LHCN-M2 (cell line): ENCODE measurements at regions not wholly inside any gene's neighbourhood (a gene's known extent, or its start where the extent isn't known, plus 50 kb on each side); places are given as distances from the start of the nearest gene placed in this dataset.

Source experiments
- DNase-seq: peaks from one replicate; pipeline ENCODE4 v3.0.0-alpha.2; 2012; ENCODE audit warnings: low read depth

DNA sequence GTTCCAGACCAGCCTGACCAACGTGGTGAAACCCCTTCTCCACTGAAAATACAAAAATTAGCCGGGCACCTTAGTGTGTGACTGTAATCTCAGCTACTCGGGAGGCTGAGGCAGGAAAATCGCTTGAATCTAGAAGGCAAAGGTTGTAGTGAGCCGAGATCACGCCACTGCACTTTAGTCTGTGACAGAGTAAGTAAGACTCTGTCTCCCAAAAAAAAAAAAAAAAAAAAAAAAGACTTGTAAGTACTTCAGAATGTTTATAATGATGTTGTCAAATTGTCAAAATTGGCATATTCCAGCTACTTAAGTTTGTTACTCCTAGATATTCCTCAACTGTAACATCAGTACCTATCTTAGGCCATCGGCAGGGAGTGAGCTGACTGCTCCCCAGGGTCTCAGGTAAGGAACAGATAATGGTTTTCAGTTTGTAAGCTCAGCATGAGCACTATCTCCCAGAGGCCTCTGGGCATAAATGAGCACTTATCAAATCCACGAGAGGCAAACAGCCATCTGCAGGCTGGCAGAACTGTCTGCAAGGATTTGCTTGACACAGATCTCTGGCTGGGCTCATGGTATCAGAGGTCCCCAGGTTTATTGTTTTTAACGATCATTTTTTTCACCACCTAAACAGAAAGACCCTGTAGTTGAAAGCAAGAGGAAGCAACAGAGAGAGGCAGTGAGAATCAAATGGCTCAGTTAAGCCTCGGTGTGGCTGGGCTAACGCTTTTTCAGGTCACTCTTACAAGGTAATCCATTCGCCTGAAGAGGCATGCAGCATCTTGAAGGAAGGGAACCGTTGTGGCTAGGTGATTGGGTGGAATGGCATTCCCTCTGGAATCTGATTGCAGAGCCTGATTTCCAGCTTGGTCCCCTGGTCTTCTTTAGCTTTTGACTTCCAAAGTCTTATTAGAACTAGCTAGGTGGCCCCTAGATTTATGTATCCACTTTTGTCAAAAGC lies 115.9 kb downstream of the LY86 start:
- DNase-seq: no peak

DNA sequence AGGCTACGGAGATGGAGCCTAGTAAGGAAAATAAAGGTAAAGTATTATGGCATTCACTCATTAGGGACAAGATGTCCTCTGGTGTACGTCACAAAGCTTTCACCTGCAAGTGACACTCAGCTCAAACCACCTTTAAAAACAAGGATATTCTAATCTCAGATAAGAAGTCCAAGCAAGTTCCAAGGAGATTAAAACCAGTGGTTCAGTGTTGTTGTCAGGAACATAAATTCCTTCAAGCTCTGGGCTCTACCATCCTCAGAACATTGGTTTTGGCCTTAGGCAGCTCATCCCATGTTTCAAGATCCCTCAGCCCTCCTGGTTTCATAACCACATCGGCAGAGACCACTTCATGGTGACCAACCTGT lies 116.5 kb downstream of the LY86 start:
- no peak for DNase-seq

DNA sequence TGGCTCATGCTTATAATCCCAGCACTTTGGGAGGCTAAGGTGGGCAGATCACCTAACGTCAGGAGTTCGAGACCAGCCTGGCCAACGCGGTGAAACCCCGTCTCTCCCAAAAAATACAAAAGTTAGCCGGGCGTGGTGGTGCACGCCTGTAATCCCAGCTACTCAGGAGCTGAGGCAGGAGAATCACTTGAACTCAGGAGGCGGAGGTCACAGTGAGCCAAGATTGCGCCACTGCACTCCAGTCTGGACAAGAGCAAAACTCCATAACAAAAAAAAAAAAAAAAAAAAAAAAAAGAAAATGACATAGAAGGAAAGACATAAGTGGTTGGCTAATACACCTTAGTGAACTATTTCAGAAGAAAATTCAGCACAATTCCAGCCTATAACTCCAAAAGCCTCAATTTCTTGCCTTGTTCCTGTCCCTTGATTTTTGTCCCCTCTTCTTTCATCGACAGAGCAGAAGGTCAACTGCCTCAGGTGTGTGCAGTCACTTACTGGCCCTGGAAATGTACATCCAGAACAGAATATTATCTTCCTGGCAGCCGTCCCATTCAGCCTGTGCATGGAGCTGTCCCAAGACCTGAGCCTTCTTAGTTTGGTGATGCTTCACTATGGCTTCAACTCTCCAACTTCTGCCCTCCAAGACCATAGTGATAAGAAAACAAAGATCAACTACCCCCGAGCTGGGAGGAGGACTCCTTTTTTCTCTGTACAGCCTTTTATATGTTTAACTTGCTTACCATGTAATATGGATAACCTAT lies 117.6 kb downstream of the LY86 start:
- DNase-seq: no peak

DNA sequence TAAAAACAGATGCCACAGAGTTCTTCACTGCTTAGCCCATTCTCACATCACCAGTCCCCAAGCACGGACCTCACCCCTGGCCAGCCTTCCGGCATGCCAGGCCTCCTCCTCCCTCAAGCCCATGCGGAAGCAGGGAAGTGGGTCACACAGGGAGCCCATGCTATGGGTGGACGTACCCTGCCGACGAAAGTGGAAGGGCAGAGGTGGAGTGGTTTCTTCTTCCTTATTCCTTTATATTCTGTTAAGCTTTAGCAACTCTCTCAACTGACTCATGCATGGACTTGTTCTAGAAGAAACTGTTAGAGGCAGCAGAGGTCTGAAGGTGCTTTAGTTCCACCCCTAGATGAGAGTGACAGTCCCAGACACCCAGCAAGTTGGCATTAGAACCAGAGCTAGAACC lies 118.6 kb downstream of the LY86 start:
- no peak for DNase-seq

DNA sequence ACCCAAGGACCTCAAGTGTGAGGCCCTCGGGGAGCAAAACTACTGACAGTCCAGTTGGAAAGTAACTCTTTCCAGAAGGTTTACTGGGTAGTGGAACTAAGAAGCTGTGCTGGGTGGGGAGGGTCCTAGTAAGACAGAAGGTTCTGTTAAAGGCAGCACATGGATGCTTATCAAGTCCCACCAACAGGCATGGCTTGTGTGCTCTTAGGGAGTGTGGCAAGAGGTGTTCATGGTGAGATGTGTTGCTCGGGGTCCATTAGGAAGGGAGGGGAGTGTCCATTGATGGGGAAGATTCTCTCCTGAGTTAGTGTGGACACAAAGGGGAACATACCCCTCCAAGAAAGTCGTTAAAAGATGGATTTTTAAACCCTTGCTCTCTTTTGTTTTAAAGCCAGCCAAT lies 120.6 kb downstream of the LY86 start:
- DNase-seq: no peak

DNA sequence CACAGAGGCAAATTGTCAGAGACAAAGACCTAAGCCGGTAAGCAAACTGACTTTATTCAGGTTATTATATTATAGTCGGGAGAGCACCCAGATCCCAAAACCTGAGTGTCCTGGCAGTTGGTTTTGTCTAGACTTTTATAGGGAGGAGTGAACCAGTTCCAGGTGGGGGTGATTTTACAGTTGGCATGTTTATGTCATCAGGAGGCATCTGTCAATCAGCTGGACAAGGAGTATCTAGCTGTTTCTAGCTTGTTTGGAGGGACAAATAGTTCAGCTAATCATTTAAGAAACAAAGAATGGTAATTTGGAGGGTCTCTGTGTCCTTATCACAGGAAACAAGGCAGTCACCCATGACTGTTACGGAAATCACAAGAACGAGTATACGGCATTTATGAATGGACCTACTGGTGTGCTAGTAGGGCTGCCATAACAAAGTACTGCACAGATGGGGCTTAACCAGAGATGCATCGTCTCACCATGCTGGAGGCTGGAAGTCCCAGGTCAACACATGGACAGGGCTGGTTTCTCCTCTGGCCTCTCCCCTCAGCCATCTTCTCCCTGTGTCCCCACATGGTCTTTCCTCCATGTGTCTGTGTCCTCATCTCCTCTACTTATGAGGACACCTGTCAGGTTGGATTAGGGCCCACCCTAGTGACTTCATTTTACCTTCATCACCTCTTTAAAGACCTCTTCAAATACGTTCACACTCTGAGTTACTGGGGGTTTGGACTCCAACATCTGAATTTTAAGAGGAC lies 122.7 kb downstream of the LY86 start:
- DNase-seq: no peak

DNA sequence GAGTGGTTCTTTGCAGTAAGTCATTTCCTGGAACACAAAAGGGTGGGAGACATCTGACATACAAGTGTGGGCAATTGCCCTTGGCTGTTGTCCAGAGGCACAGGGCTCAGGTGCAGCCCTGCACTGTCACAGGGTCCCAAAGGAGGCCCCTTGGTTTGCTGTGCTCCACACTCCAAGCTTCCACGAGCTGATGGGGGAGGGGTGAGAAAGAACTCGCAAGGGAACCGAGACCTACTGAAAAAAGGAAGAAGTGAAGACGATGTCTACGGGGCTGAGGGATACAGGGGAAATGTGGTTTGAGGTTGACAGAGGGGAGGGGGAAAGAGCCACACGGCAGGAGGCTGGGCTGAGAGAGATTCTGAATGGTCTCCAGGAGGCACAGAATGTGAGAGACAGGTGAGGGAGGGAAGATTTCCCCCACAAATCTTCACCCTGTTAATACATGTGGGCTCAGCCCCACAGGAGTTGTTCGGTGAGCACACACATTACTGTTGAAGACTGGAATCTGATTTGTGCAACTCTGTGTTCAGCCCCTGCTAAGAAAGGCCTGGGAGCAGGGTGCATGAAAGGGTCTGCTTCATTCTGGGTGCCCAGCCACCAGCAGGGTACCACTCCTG lies 123.4 kb downstream of the LY86 start:
- no peak for DNase-seq

DNA sequence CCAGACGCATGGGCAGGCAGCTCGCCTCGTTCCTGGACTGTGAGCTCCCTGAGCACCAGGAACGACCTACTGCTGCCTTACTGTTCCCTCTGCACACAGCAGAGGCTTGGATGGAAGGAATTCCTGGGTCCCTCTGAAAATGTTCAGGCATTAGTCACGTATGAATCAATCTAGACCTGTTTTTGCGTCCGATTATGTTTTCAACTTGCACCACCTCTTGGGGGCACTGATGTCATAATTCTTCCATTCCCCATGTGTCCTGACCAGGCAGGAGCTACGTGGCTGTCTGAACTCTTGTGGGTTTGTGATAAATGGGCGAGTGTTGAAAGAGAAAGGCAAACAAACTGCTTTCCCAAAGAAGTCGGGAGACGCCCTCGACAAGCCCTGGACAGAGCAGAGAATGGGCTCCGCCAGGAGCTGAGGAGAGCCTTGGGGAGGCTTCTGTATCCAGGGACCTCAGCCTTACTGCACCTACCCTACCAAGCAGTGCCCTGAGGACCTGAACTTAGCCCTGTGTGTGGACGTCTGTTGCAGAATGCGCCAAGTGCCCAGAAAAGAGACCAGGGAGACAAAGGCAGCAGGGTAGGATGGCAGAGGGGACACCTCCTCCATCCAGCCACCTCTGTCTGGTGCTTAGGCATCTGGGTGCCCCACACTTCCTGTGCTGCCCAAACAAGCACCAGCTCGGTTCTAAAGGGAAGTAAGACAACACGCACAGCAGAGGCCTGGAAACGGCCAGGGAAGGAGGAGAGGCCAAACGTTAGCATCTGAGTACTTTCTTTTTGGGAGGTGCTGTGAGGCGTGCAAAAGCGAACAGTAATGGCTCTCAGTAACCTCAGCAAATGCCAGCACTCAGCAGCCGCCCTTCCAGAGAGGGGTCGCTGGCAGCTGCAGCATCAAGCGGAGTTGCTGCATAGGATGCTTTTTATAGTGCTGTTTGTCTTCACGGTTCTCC lies 124.2 kb downstream of the LY86 start:
- DNase-seq: peak; percentile 79

DNA sequence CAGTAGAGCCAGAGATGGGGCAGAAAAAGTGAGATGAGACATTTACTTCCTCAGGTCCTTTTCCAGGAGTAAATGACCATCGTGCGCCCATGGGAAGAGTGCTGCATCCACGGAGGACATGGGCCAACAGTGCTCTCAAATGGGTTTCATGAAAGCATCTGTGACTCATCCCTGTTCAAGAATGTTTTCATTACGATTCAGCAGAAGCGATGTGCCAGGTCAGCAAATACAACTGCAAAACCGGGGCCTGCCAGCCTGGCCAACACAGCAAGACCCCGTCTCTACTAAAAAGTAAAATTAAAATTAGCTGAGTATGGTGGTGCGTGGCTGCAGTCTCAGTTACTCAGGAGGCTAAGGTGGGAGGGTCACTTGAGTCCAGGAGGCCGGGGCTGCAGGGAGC lies 125.1 kb downstream of the LY86 start:
- DNase-seq: peak; percentile 32

DNA sequence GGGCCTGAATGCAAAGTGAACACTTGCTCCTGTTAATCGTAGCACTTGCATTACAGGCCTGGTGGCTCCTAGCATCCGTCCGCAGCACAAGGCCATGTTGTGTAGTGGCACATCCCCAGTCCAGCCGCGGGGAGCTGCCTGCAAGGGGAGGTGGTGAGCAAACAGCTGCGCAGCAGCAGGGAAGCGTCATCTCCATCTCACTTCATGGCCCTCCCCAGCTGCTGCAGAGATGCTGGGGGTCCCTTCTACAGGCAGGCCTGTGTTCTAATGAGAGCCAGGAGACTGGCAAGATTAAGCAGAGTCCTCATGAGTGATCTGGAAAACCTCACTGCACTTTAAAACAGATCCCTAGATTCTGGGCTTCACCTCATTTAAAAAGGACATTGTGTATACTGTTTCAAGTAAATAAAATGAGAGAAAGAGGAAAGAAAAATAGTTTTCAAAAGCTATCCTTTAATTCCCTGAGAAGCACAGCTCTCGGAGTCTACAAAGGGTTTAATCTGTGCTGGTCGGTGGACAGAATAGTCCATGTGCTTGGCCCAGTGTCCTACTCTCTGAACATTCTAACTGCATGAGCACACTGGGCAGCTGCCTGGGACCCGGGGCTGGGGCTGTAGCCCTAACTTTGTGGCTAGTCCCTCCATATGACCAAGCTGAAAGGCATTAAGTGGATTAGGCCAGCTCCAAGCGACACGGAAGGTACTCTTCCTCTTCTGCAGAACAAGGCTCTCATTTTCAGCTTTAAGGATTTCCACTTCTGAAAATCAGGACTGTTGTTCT lies 125.8 kb downstream of the LY86 start:
- peak; percentile 37 for DNase-seq

DNA sequence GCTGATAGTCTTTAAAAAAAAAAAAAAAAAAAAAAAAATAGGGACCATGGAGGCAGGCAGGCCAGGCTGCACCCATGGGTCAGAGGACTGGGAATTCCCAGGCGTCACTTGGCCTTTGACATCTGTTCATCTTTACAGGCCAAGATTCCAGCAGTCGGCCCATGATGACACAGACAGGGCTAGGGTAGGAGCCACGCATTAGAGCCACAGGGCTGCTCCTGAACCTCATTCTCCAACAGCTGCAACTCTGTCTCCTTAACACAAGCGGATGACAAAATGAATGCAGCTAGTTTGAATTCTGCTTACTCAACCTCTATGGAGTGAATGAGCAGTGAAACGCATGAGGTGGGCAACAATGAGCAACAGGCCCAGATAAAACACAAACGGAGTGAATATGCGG lies 126.4 kb downstream of the LY86 start:
- DNase-seq: peak; percentile 61

DNA sequence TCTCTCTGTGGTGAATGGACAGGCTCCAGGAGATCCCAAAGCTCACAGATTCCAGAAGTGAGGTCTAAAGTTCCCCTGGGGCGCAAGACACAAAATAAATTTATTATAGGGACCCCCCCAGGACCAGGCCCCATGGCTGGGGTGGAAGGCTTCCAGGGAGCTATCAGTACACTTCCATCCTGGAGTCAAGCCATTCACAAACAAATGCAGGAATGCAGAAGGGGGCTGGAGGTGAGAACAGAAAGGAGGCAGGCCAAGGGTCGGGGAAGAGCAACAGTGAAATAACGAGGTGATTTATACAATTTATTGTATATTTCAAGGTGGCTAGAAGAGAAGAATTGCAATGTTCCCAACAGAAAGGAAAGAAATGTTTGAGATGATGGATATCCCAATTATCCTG lies 126.9 kb downstream of the LY86 start:
- no peak for DNase-seq

DNA sequence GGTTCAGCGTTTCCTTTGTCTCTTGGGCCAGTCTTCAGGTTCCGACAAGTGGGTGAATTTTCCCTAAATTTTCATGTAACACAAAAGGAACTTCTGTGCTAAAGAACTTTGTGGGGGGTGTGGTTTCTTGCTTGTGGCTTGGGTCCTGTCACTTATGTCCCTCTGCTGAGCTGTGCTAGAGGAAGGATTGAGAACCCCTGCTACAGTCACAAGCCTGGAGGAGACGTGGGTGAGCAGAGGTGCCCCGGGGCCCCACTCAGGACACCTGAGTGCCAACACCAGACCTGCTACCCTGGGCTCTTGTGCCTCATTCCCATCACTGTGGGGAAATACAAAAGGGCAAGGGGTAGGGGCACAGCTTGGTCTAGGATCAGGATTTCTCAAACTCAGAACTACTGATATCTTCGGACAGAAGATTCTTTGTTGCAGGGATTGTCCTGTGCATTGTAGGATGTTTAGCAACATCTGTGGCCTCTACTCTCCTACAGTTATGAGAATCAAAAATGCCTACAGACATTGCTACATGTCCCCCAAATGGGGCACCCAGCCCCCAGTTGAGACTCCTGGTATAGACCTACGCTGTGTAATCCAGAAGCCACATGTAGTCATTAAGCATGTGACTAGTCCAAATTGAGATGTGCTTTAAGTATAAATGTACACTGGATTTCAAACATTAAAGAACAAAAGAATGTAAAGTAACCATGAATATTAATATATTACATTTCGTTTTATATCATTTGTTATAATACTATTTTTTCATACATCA lies 128.7 kb downstream of the LY86 start:
- no peak for DNase-seq

DNA sequence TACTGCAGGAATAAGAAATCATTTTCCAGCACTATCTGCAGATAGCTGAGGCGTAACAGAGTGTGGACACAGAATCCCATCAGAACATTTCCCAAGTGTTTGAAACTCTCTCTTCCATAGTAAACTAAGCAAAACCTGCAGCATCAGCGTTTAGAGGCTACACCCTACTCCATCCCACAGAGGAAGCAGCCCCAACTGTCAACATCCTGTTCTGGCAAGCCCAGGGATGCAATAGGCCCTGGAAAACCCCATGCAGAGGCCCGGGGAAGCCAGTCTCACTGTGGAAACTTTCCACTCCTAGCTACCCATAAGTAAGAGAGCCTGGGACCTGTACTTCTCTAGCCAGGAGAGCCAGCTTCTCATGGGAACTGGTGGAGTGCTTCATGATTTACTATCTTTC lies 129.4 kb downstream of the LY86 start:
- no peak for DNase-seq

DNA sequence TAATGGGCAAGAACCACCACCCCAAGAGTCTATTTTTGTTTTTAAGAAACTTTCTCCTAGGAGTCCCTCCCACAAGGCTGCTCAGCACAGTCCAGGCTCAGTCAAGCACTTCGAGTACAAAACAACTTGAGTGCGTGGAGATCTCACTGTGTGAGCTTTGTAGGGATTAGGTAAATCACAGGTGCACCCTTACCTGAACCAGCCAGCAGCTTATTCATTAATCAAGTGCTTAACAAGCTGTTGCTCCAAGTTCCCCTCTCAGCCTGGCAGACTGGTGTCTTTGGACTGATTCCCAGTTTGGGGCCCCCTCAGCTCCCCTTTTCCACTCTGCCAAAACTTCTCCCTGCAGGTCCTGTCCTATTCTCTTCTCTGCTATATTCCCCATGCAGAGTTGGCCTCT lies 133.1 kb downstream of the LY86 start:
- no peak for DNase-seq

DNA sequence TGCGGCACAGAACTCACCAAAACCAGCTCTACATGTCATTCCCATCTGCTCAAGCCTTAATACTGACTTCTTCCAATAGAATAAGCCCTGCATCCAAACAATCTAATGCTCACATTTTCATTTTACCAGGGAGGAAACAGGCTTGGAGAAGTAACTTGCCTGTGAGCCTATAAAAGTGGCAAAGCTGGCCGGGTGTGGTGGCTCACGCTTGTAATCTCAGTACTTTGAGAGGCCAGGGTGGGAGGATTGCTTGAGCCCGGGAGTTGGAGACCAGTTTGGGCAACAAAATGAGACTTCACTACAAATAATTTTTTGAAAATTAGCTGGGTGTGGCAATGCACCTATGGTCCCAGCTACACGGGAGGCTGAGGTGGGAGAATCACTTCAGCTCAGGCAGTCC lies 133.7 kb downstream of the LY86 start:
- DNase-seq: no peak

DNA sequence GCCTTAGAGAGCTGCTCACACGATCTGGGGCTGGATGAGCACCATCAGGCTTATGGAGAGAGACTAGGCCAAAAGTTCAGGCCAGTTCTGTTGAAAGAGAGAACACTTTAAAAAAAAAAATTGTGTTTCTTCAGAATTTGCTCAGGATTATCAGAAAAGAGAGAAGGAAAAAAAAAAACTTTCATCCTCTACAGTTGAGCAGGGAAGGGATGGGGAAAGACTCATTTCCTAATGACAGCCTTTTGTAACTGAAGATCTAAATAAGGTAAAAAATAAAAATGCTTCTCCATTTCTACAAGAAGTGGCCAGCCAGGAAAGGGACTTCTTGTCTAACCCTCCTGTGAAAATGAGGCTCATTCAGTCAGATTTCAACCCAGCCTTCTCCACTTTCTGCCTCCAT lies 134.8 kb downstream of the LY86 start:
- no peak for DNase-seq

DNA sequence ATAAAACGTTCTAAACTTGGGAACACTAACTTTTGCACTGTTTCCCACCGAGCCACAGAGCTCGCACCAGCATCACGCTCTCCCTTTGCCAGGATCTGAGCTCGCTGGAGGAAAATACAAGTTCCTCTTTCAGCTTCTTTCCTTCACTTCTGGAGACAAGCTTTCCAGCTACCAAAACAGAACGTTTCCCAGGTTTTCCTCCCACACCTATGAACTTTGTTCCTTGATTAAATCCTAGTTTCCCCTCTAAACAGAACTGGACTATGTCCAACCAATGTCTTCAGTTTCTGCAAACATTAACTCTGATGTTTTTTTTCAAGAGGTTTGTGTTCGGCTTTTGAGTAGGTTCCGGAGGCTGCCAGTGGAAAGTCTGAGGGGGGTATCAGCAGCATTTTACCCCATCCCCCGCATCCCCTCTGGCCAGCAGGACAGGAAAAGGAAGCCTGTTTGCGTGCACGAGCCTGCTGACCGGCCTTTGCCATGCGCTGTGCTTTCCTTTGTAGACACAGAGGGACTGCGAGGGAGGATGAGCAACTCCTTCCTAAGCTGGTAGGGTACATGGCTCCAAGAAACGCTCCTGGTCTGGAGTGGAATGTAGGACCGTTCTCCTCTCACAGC lies 135.5 kb downstream of the LY86 start:
- DNase-seq: peak; percentile 29
